HCT116 (cell line): ENCODE measurements at regions not wholly inside any gene's neighbourhood (a gene's known extent, or its start where the extent isn't known, plus 50 kb on each side); places are given as distances from the start of the nearest gene placed in this dataset.

Experiments
- CBX3 ChIP-seq: IDR thresholded peaks from 2 replicates; pipeline ENCODE4 v1.6.1; 2012; ENCODE audit warnings: low read depth
- EGR1 ChIP-seq: IDR thresholded peaks from 2 replicates; pipeline ENCODE4 v1.6.1; 2012; ENCODE audit warnings: low read depth
- EZH2 ChIP-seq: fragments of 200-600 bp; sonication (generic); IDR thresholded peaks from 2 replicates; pipeline ENCODE4 v1.6.1; 2017; ENCODE audit warnings: antibody characterized with exemption, mixed run types
- FOSL1 ChIP-seq: IDR thresholded peaks from 2 replicates; pipeline ENCODE4 v1.6.1; 2012; ENCODE audit warnings: low read depth
- POLR2A ChIP-seq: IDR thresholded peaks from 2 replicates; pipeline ENCODE4 v1.7.0; 2011; ENCODE audit warnings: borderline replicate concordance; ENCODE audit not compliant: insufficient read depth, insufficient read length; ENCODE audit errors: extremely low read depth
- POLR2AphosphoS5 ChIP-seq: IDR thresholded peaks from 2 replicates; pipeline ENCODE4 v1.6.1; 2011; ENCODE audit warnings: mild to moderate bottlenecking, low read depth, low read length, moderate library complexity
- RAD21 ChIP-seq: IDR thresholded peaks from 2 replicates; pipeline ENCODE4 v1.6.1; 2012; ENCODE audit warnings: low read depth, mild to moderate bottlenecking
- SP1 ChIP-seq: IDR thresholded peaks from 2 replicates; pipeline ENCODE4 v1.6.1; 2012; ENCODE audit warnings: low read depth
- YY1 ChIP-seq: IDR thresholded peaks from 2 replicates; pipeline ENCODE4 v1.6.1; 2011; ENCODE audit warnings: low read length, low read depth, moderate library complexity, mild to moderate bottlenecking; ENCODE audit not compliant: insufficient replicate concordance; ENCODE audit errors: extremely low read depth
- ZFX ChIP-seq: fragments of 450-650 bp; IDR thresholded peaks from 2 replicates; pipeline ENCODE4 v1.6.1; 2017
- TF ChIP-seq, protein P1 (sequence below), 3 experiments: fragments of 200-600 bp in 1 of 3; sonication (generic) in 1 of 3; IDR thresholded peaks in 2 of 3; conservative IDR thresholded peaks in 1 of 3; 2 replicates each; pipeline ENCODE4 v1.5.1; 2012 to 2017; ENCODE audit warnings: low read depth in 2 of 3, low read length in 2 of 3, antibody characterized with exemption in 1 of 3, borderline replicate concordance in 1 of 3, control low read depth in 1 of 3, mild to moderate bottlenecking in 1 of 3, mixed read lengths in 1 of 3, mixed run types in 1 of 3, moderate library complexity in 1 of 3; ENCODE audit not compliant: insufficient read depth in 1 of 3
- TF ChIP-seq, protein P2 (sequence below): IDR thresholded peaks from 2 replicates; pipeline ENCODE4 v1.6.1; 2012; ENCODE audit warnings: low read depth
- TF ChIP-seq, protein P3 (sequence below): IDR thresholded peaks from 2 replicates; pipeline ENCODE4 v1.6.1; 2011; ENCODE audit warnings: mild to moderate bottlenecking, low read length, moderate library complexity; ENCODE audit not compliant: insufficient replicate concordance; ENCODE audit errors: extremely low read depth

DNA sequence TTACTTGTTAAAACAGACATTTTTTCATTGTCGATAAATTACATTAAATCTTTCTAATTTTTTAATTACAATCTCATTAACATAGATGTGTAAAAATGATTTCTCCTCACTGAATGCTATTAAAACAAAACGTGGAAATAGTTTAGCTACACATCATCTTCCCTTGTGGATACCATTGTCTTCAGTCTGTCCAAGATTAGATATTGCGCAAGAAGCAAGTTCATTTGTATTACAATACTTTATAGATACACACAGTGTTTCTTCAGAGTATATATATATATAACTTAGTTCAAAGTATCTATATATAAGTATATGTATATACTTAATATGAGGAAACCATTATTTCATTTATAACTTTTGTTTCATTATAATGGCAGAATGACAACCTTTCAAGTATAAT, 883.3 kb upstream of the CNTN5 start:
- TF ChIP-seq, protein P1, sequence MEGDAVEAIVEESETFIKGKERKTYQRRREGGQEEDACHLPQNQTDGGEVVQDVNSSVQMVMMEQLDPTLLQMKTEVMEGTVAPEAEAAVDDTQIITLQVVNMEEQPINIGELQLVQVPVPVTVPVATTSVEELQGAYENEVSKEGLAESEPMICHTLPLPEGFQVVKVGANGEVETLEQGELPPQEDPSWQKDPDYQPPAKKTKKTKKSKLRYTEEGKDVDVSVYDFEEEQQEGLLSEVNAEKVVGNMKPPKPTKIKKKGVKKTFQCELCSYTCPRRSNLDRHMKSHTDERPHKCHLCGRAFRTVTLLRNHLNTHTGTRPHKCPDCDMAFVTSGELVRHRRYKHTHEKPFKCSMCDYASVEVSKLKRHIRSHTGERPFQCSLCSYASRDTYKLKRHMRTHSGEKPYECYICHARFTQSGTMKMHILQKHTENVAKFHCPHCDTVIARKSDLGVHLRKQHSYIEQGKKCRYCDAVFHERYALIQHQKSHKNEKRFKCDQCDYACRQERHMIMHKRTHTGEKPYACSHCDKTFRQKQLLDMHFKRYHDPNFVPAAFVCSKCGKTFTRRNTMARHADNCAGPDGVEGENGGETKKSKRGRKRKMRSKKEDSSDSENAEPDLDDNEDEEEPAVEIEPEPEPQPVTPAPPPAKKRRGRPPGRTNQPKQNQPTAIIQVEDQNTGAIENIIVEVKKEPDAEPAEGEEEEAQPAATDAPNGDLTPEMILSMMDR (IDR thresholded peaks at IDR 0.05 in 2 of 3, conservative IDR thresholded peaks at IDR 0.05 in 1 of 3; ENCODE audit: borderline replicate concordance in 1 of 3, insufficient read depth in 1 of 3, low read depth in 2 of 3, low read length in 2 of 3): no peak
- no peak for TF ChIP-seq POLR2AphosphoS5
- TF ChIP-seq, protein P2, sequence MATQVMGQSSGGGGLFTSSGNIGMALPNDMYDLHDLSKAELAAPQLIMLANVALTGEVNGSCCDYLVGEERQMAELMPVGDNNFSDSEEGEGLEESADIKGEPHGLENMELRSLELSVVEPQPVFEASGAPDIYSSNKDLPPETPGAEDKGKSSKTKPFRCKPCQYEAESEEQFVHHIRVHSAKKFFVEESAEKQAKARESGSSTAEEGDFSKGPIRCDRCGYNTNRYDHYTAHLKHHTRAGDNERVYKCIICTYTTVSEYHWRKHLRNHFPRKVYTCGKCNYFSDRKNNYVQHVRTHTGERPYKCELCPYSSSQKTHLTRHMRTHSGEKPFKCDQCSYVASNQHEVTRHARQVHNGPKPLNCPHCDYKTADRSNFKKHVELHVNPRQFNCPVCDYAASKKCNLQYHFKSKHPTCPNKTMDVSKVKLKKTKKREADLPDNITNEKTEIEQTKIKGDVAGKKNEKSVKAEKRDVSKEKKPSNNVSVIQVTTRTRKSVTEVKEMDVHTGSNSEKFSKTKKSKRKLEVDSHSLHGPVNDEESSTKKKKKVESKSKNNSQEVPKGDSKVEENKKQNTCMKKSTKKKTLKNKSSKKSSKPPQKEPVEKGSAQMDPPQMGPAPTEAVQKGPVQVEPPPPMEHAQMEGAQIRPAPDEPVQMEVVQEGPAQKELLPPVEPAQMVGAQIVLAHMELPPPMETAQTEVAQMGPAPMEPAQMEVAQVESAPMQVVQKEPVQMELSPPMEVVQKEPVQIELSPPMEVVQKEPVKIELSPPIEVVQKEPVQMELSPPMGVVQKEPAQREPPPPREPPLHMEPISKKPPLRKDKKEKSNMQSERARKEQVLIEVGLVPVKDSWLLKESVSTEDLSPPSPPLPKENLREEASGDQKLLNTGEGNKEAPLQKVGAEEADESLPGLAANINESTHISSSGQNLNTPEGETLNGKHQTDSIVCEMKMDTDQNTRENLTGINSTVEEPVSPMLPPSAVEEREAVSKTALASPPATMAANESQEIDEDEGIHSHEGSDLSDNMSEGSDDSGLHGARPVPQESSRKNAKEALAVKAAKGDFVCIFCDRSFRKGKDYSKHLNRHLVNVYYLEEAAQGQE: no peak
- TF ChIP-seq POLR2A: no peak
- TF ChIP-seq YY1: no peak
- no peak for TF ChIP-seq RAD21
- TF ChIP-seq EGR1: no peak
- TF ChIP-seq ZFX: no peak
- no peak for TF ChIP-seq SP1
- TF ChIP-seq, protein P3, sequence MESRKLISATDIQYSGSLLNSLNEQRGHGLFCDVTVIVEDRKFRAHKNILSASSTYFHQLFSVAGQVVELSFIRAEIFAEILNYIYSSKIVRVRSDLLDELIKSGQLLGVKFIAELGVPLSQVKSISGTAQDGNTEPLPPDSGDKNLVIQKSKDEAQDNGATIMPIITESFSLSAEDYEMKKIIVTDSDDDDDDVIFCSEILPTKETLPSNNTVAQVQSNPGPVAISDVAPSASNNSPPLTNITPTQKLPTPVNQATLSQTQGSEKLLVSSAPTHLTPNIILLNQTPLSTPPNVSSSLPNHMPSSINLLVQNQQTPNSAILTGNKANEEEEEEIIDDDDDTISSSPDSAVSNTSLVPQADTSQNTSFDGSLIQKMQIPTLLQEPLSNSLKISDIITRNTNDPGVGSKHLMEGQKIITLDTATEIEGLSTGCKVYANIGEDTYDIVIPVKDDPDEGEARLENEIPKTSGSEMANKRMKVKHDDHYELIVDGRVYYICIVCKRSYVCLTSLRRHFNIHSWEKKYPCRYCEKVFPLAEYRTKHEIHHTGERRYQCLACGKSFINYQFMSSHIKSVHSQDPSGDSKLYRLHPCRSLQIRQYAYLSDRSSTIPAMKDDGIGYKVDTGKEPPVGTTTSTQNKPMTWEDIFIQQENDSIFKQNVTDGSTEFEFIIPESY: no peak
- no peak for TF ChIP-seq FOSL1
- no peak for TF ChIP-seq EZH2
- TF ChIP-seq CBX3: no peak
